ENCODE measurements at regions not wholly inside any gene's neighbourhood (a gene's known extent, or its start where the extent isn't known, plus 50 kb on each side); places are given as distances from the start of the nearest gene placed in this dataset.

GRCh38 chr13:76472916-76473315, 413.3 kb downstream of the KCTD12 start:
- no CpG with 5 or more reads among the region's 2 CpGs for WGBS (ENCODE audit: extremely low coverage, insufficient read length, low lambda C conversion rate)
- no peak overlapping the region for H3K27ac Mint-ChIP-seq

More at GRCh38 chr13:76472916-76473315, 413.3 kb downstream of the KCTD12 start:
- Histone ChIP-seq H3T11ph (ENCODE audit: low read length) (no peak overlapping the region), H3K79me2 (ENCODE audit: insufficient read depth, low read length) (no peaks in the 10 kb centered on the region), H2AFZ (ENCODE audit: low read length) (no peak overlapping the region), H3K23me2 (ENCODE audit: insufficient read length, low read depth, low read length, poor library complexity, severe bottlenecking) (no peaks in the 10 kb centered on the region), H3K56ac (ENCODE audit: insufficient read length, low read depth, low read length) (no peak overlapping the region), H3K4me1 (ENCODE audit: insufficient read depth, low read length) (no peaks in the 10 kb centered on the region; the same call in 1 of the 2 replicates), H3K14ac (ENCODE audit: insufficient read depth, low read length) (no peak overlapping the region), H3K23ac (ENCODE audit: insufficient read length, low read depth, low read length) (no peak overlapping the region), H2BK15ac (ENCODE audit: low read depth, low read length) (no peak overlapping the region; the same call in 1 of the 2 replicates), H2BK5ac (ENCODE audit: insufficient read length, low read length) (no peak overlapping the region), H3K27ac (ENCODE audit: insufficient read length, low read depth, low read length) (no peak overlapping the region), H3K4ac (ENCODE audit: low read depth, low read length) (no peak overlapping the region), H4K5ac (ENCODE audit: insufficient read length, low read depth, low read length) (no peak overlapping the region), H2BK120ac (ENCODE audit: low read depth, low read length, poor library complexity, severe bottlenecking) (no peak overlapping the region), H2BK12ac (ENCODE audit: insufficient read length, low read depth, low read length) (no peak overlapping the region), H2AK5ac (ENCODE audit: insufficient read length, low read length) (no peak overlapping the region), H3K9me3 (ENCODE audit: control insufficient read depth, low read depth, low read length) (no peaks in the 10 kb centered on the region), H3K79me1 (ENCODE audit: insufficient read depth, low read depth, low read length, poor library complexity, severe bottlenecking) (no peaks in the 10 kb centered on the region), H4K20me1 (ENCODE audit: control insufficient read depth, insufficient read depth, insufficient read length) (no peaks in the 10 kb centered on the region), H3K9ac (ENCODE audit: extremely low read depth, insufficient read length, low read length) (no peak overlapping the region), H4K91ac (ENCODE audit: insufficient read length, low read depth, low read length) (no peak overlapping the region), H3K27me3 (ENCODE audit: insufficient read depth, low read length) (no peaks in the 10 kb centered on the region), H4K8ac (replicated peaks; ENCODE audit: insufficient read length, low read depth, low read length) (no peak overlapping the region), H3K18ac (ENCODE audit: insufficient read length, low read depth, low read length) (no peak overlapping the region), H2BK20ac (ENCODE audit: low read depth, low read length, poor library complexity, severe bottlenecking) (no peak overlapping the region), H3K4me2 (ENCODE audit: insufficient read depth, insufficient read length, low read length) (no peak overlapping the region)
- Mint-ChIP-seq H3K36me3 (ENCODE audit: insufficient read depth in 1 of 3, low read depth in 3 of 3) (no peaks in the 10 kb centered on the region), H3K27me3 (ENCODE audit: low read depth) (no peaks in the 10 kb centered on the region), H3K9me3 (no peaks in the 10 kb centered on the region), H3K4me1 (peaks cover 3 to 6% of the 10 kb centered on the region in 2 experiments), H3K4me3 (no peak overlapping the region)
- TF ChIP-seq CTCF (conservative IDR thresholded peaks at IDR 0.05) = no peak
- DNase-seq = no peak
